GM12864 (cell line): ENCODE measurements at regions not wholly inside any gene's neighbourhood (a gene's known extent, or its start where the extent isn't known, plus 50 kb on each side); places are given as distances from the start of the nearest gene placed in this dataset.

Experiments used
- DNase-seq: peaks from one replicate; pipeline ENCODE4 v3.0.0-alpha.2; 2011; ENCODE audit warnings: low read depth
- H3K4me3 ChIP-seq: 2 replicates; pipeline ENCODE4 v1.5.1; 2011; ENCODE audit warnings: mild to moderate bottlenecking, low read depth, low read length, control low read depth
- CTCF ChIP-seq: IDR thresholded peaks from 2 replicates; pipeline ENCODE4 v1.5.1; 2011; ENCODE audit warnings: low read depth, mild to moderate bottlenecking, moderate library complexity, low read length, control low read depth, inconsistent platforms; ENCODE audit errors: missing control alignments

GRCh38 chr16:79870016-79870886 lies 269.7 kb upstream of the MAF start:
- no peak overlapping the region for H3K4me3 ChIP-seq
- no peak for TF ChIP-seq CTCF

DNA sequence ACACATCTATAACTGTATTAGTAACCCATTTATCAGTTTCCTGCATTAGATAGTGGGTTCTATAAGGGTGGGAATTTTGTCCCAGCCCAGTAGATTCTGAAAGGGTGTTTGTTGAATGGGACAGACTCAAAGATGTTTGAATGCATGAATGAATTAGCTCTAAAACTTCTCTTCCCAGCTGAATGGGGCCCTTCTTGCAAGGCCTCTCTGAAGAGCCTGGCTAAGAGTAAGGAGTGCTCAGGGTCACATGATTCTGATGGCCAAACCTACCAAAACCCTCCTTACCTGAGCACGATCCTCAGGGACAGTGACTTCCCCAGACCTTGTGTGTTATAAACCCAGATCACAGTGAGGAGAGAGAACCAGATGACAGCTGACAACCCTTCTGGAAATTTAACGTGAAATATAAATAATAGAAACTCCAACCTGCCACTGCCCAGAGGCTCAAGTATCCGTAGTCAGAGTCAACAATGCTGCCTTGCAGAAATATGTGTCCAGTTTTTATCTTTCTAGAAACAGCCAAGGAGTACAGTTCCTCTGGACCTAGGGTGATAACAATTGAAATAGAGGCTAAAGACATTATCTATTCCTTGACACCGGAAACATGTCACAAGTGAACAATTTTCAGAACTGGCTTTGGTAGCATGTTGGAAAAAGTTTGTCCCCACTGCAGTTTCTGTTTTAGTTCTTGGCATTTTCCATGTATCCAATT lies 268.9 kb upstream of the MAF start:
- H3K4me3 ChIP-seq: no peak overlapping the region

More at GRCh38 chr16:79870016-79870886, 269.7 kb upstream of the MAF start:
- no peak for DNase-seq

GRCh38 chr16:79868841-79869240 lies 268.3 kb upstream of the MAF start:
- DNase-seq: no peak
- no peak overlapping the region for H3K4me3 ChIP-seq
- no peak for TF ChIP-seq CTCF

More for the DNA sequence above, 268.9 kb upstream of the MAF start:
- no peak for TF ChIP-seq CTCF
- DNase-seq: no peak

- no peak for TF ChIP-seq CTCF
- H3K4me3 ChIP-seq: no peak overlapping the region
- DNase-seq: no peak
Measured at GRCh38 chr16:79867425-79867997, 267.0 kb upstream of the MAF start.

GRCh38 chr16:79865918-79866317 lies 265.4 kb upstream of the MAF start:
- no peak overlapping the region for H3K4me3 ChIP-seq
- DNase-seq: no peak
- TF ChIP-seq CTCF: no peak

- DNase-seq: no peak
- TF ChIP-seq CTCF: no peak
- H3K4me3 ChIP-seq: no peak overlapping the region
Measured at GRCh38 chr16:79864781-79865391, 264.3 kb upstream of the MAF start.
